GM13976 (cell line): ENCODE measurements at regions not wholly inside any gene's neighbourhood (a gene's known extent, or its start where the extent isn't known, plus 50 kb on each side); places are given as distances from the start of the nearest gene placed in this dataset.
"Not testable (repeated sequence)": the region's sequence is repeated elsewhere in the genome, so short reads cannot be mapped to it uniquely, and the experiment has no call there.

Source experiments
- DNase-seq: peaks from one replicate; pipeline ENCODE4 v3.0.0; 2012; ENCODE audit warnings: low spot score
- in situ Hi-C: fragments of 300-500 bp; cut with MboI; formaldehyde crosslinking; loops from one replicate; pipeline ENCODE4 v1.12.0; 2022; ENCODE audit warnings: low sequenced_read_pairs, mixed read lengths, inconsistent platforms; ENCODE audit not compliant: unreplicated experiment
- TF ChIP-seq, protein P1 (sequence below): IDR thresholded peaks from 2 replicates; pipeline ENCODE4 v1.5.1; 2012; ENCODE audit warnings: borderline replicate concordance, mild to moderate bottlenecking; ENCODE audit not compliant: insufficient read depth; ENCODE audit errors: extremely low read depth, missing control alignments, control extremely low read depth

DNA sequence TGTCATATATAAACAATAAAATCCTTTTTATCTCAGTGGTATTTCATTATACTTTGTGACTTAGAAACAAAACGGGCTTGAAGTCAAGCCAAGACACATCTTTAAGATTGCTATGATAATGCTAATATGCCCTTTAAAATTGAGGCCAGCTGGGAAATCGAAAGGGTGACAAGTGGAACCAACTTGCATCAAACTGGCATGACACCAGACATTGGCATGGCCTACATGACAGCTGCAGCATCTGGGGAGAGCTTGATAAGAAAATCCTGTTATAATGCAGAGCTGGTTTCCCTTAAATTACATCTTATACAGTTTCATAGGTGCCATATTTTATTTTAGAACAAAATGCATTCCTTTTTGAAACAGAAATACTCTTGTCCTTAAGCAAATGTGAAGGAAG is 325.2 kb downstream of the ZBBX start:
- in situ Hi-C loops, result no loop called here
- DNase-seq, result no peak
- TF ChIP-seq, protein P1, sequence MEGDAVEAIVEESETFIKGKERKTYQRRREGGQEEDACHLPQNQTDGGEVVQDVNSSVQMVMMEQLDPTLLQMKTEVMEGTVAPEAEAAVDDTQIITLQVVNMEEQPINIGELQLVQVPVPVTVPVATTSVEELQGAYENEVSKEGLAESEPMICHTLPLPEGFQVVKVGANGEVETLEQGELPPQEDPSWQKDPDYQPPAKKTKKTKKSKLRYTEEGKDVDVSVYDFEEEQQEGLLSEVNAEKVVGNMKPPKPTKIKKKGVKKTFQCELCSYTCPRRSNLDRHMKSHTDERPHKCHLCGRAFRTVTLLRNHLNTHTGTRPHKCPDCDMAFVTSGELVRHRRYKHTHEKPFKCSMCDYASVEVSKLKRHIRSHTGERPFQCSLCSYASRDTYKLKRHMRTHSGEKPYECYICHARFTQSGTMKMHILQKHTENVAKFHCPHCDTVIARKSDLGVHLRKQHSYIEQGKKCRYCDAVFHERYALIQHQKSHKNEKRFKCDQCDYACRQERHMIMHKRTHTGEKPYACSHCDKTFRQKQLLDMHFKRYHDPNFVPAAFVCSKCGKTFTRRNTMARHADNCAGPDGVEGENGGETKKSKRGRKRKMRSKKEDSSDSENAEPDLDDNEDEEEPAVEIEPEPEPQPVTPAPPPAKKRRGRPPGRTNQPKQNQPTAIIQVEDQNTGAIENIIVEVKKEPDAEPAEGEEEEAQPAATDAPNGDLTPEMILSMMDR, result no peak

DNA sequence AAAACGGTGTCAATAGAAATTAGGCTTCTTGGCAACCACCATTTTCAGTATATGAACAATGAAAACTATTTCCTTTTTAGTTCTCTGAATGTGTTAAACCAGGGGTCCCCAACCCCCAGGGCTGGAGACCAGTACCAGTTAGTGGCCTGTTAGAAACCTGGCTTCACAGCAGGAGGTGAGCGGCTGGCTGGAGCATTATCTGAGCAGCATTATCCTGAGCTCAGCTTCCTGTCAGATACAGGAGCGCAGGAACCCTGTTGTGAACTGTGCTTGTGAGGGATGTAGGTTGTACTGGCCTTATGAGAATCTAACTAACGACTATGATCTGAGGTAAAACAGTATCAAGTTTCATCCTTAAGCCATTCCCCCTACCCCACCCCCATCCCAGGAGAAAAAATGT is 328.7 kb downstream of the ZBBX start:
- in situ Hi-C loops, result no loop called here
- TF ChIP-seq, protein P1, result no peak
- DNase-seq, result no peak

DNA sequence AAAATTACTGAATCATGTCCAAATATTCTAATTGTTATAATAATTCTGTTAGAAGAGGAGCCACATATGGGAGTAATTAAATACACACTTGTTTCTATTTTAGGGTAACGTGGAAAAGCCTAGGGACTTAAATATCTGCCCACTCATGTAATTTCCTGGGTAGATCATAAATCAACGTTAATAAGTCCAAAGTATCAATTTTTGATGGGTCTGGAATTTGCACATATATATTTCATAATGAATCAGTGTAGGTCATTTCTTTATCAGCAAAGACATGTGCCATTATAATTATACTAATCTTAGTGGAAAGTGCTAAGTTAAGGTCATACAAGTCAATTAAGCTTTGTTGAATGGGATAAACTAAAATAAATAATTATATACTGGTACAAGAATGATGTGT is 346.2 kb downstream of the ZBBX start:
- DNase-seq, result no peak
- TF ChIP-seq, protein P1, result no peak
- in situ Hi-C loops, result no loop called here

DNA sequence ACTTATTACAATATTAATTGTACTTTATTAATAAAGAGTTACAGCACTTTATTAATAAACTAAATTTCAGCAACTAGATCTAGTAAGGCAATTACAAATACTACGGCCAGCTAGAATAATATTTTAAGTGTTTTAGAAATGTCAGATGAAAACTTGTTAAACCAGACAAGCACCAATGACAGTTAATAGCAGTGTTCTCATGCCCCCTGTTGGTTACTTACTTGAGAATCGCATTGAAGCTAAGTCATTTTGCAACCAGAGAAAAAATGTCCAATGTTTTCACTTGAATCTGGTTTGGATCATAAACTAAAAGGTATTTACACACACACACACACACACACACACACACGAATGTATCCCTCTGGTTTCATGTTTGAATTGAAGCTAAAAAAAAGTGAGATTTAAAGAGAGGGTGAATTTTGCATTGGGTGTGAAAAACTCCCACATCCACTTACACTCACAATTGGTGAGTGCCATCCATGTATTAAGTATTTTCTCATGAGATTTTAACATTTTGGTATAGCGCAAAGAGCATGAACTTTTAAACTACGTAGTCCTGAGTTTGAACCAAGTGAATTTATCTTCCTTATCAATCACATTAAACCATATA is 347.7 kb downstream of the ZBBX start:
- no peak for DNase-seq
- in situ Hi-C loops, result no loop called here

DNA sequence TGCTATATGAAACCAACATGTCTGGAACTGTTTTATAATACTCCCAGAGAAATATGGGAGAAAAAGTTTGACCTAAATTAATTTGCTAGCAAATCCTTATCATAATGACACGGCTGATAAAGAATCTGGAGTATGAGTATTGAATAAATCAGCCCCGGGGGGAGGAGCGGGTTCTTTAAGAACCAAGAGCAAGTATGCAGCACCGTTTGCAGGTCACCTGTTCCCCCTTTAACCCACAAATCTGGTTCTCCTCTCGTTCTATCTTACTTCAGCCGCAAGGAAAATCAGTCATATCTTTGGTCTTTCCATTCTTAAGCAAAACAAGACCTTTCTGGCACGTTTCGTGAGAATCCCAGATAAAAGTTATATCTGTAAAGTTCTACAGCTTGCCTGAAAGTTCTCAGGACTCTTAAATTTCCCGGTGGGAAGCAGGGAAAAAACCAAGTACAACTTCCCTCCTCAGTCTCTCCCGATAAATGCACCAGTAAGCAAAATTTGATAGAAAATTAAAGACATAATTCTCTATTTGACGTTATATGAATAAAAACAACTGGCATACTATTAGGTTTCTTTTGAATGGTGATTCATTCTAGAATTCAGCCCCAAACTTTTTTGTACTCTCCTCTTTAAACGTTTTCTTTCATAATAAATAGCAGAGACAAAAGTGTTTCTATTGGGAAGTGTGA is 348.6 kb downstream of the ZBBX start:
- DNase-seq, result no peak
- in situ Hi-C loops, result no loop called here
- TF ChIP-seq, protein P1, result no peak

More for the DNA sequence above, 347.7 kb downstream of the ZBBX start:
- TF ChIP-seq, protein P1, result no peak

DNA sequence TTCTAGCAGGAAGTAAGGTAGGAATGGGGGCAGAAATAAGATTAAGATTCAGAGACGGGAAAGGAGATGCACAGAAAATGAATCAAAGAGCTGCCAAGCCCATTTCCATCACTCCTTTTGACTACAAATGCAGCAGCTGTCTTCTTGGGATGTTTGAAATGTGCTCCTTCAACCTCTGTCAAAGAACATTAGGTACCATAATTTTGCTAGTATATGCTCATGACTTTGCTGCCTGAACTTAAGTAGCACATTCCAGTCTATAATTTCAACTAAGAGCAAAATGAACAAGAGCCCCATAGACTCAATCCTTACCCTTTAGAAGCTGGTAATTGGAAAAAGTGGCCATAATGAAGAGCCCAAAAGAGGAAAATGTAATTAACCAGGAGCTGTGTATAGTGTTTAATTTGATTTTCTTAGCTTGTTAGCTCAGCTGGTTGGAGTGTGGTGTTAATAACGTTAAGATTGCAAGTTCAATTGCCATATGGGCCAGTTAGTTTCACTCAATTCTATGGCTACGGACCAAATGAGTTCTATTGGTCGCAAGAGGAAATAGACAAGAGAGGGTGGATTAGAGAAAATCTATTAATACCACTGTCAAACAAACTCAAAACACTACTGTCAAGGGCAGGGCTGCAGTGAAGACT is 349.9 kb downstream of the ZBBX start:
- TF ChIP-seq, protein P1, result no peak
- DNase-seq, result no peak
- in situ Hi-C loops, result no loop called here

DNA sequence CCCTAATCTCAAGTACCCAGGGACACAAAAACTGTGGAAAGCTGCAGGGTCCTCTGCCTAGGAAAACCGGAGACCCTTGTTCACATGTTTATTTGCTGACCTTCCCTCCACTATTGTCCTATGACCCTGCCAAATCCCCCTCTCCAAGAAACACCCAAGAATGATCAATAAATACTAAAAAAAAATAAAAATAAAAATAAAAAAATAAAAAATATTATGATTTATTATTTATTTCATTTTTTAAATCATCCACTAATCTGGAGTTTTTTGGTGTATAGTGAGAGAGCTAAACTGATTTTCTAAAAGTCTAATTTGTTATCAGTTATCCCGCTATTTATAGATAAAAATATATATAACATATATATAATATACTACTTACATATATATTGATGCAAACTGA is 360.6 kb downstream of the ZBBX start:
- DNase-seq, in situ Hi-C loops: not testable (repeated sequence)

DNA sequence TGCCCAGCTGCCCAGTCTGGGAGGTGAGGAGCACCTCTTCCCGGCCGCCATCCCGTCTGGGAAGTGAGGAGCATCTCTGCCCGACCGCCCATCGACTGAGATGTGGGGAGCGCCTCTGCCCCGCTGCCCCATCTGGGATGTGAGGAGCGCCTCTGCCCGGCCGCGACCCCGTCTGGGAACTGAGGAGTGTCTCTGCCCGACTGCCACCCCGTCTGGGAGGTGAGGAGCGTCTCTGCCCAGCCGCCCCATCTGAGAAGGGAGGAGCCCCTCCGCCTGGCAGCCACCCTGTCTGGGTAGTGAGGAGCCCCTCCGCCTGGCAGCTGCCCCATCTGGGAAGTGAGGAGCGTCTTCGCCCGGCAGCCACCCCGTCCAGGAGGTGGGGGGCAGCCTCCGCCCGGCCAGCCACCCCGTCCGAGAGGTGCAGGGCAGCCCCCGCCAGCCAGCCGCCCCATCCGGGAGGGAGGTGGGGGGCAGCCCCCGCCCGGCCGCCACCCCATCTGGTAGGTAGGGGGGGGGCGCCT is 361.4 kb downstream of the ZBBX start:
- DNase-seq, in situ Hi-C loops: not testable (repeated sequence)
